PC-9 (cell line): ENCODE measurements at regions not wholly inside any gene's neighbourhood (a gene's known extent, or its start where the extent isn't known, plus 50 kb on each side); places are given as distances from the start of the nearest gene placed in this dataset.

Experiments
- BruUV-seq: library from RNA; stranded (reverse); fragments of 400-500 nt; replicated peaks from 2 replicates; lab custom pipeline; 2021; lab: Mats Ljungman, UMichigan
- CTCF ChIA-PET: fragments of 300-600 bp; sonication (Branson Sonifier 250); formaldehyde crosslinking; loops from one replicate; lab custom pipeline; 2022; ENCODE audit warnings: antibody characterized with exemption; lab: Charles Lee
- POLR2A ChIA-PET: fragments of 300-600 bp; sonication (Branson Sonifier 250); formaldehyde crosslinking; loops from one replicate; lab custom pipeline; 2022; ENCODE audit warnings: antibody characterized with exemption; ENCODE audit not compliant: unreplicated experiment; lab: Charles Lee
- DNase-seq, 2 experiments: peaks; one replicate each; pipeline versions ENCODE4 v3.0.0 to v3.0.0-alpha.2; 2015 to 2022; ENCODE audit warnings: mixed read lengths in 1 of 2
- H2AFZ ChIP-seq: fragments of 200-600 bp; sonication (generic); 2 replicates; pipeline ENCODE4 v1.8.1; 2017; ENCODE audit warnings: antibody characterized with exemption
- H3F3A ChIP-seq: fragments of 200-600 bp; sonication (generic); 2 replicates; pipeline ENCODE4 v1.8.1; 2017; ENCODE audit warnings: antibody characterized with exemption, mild to moderate bottlenecking, low read depth; ENCODE audit not compliant: insufficient read depth
- H3K27ac ChIP-seq: fragments of 200-600 bp; sonication (generic); 2 replicates; pipeline ENCODE4 v1.6.1; 2016; ENCODE audit warnings: mixed run types
- H3K27me3 ChIP-seq: fragments of 200-600 bp; sonication (generic); 2 replicates; pipeline ENCODE4 v1.6.1; 2016; ENCODE audit warnings: low read depth, mixed run types; ENCODE audit not compliant: insufficient read depth
- H3K36me3 ChIP-seq: fragments of 200-600 bp; sonication (generic); 2 replicates; pipeline ENCODE4 v1.6.1; 2016; ENCODE audit warnings: low read depth, mixed run types
- H3K4me1 ChIP-seq: fragments of 200-600 bp; sonication (generic); replicated peaks from 2 replicates; pipeline ENCODE4 v1.6.1; 2016; ENCODE audit warnings: mixed run types; ENCODE audit not compliant: insufficient read depth
- H3K4me2 ChIP-seq: fragments of 200-600 bp; sonication (generic); 2 replicates; pipeline ENCODE4 v1.6.1; 2017; ENCODE audit warnings: mixed run types
- H3K4me3 ChIP-seq: fragments of 200-600 bp; sonication (generic); 2 replicates; pipeline ENCODE4 v1.6.1; 2016; ENCODE audit warnings: mixed run types
- H3K79me2 ChIP-seq: fragments of 200-600 bp; sonication (generic); 2 replicates; pipeline ENCODE4 v1.6.1; 2017; ENCODE audit warnings: low read depth, mixed run types
- H3K9me2 ChIP-seq: fragments of 200-600 bp; sonication (generic); 2 replicates; pipeline ENCODE4 v1.8.1; 2017; ENCODE audit warnings: mild to moderate bottlenecking; ENCODE audit not compliant: insufficient read depth
- H3K9me3 ChIP-seq: fragments of 200-600 bp; sonication (generic); 2 replicates; pipeline ENCODE4 v1.8.1; 2016; ENCODE audit warnings: low read depth; ENCODE audit not compliant: insufficient read depth
- H4K20me1 ChIP-seq: fragments of 200-600 bp; sonication (generic); 2 replicates; pipeline ENCODE4 v1.8.1; 2017; ENCODE audit not compliant: insufficient read depth
- EZH2 ChIP-seq: fragments of 200-600 bp; sonication (generic); IDR thresholded peaks from 2 replicates; pipeline ENCODE4 v1.8.0; 2017; ENCODE audit warnings: antibody characterized with exemption, low read depth
- intact Hi-C: fragments of 100-400 bp; cut with micrococcal nuclease; formaldehyde crosslinking; loops from one replicate; pipeline ENCODE4 v1.10.0; 2022; ENCODE audit not compliant: unreplicated experiment
- TF ChIP-seq, protein P1 (sequence below): fragments of 200-600 bp; sonication (generic); conservative IDR thresholded peaks from 2 replicates; pipeline ENCODE4 v1.6.1; 2017; ENCODE audit warnings: mixed run types, antibody characterized with exemption, mild to moderate bottlenecking, moderate library complexity

DNA sequence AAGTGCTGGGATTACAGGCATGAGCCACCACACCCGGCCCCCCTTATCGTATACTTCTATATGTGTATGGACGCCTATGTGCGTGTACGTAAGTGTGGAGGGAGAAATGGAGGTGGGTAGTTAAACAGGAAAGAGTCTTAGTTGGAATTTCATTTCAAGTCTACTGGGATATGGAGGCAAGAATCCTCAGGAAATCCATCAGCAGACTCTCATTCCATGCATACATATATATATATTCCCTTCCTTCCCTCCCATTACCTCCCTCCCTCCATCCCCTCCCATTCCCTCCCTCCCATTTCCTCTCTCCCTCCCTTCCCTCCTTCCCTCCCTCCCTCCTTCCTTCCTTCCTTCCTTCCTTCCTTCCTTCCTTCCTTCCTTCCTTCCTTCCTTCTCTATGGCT, 391.7 kb upstream of the RBFOX1 start:
- H2AFZ ChIP-seq, result no peak overlapping the region
- H3K4me1 ChIP-seq, result no peaks in the 10 kb centered on the region
- no peaks in the 10 kb centered on the region for H4K20me1 ChIP-seq
- no TSS peak for BruUV-seq
- CTCF ChIA-PET, result no interaction called here
- H3K79me2 ChIP-seq, result no peaks in the 10 kb centered on the region
- H3F3A ChIP-seq, result no peaks in the 10 kb centered on the region
- intact Hi-C loops, result no loop called here
- H3K27me3 ChIP-seq, result peaks cover 8% of the 10 kb centered on the region; the same call in 1 of the 2 replicates
- TF ChIP-seq EZH2, result no peak
- TF ChIP-seq, protein P1, sequence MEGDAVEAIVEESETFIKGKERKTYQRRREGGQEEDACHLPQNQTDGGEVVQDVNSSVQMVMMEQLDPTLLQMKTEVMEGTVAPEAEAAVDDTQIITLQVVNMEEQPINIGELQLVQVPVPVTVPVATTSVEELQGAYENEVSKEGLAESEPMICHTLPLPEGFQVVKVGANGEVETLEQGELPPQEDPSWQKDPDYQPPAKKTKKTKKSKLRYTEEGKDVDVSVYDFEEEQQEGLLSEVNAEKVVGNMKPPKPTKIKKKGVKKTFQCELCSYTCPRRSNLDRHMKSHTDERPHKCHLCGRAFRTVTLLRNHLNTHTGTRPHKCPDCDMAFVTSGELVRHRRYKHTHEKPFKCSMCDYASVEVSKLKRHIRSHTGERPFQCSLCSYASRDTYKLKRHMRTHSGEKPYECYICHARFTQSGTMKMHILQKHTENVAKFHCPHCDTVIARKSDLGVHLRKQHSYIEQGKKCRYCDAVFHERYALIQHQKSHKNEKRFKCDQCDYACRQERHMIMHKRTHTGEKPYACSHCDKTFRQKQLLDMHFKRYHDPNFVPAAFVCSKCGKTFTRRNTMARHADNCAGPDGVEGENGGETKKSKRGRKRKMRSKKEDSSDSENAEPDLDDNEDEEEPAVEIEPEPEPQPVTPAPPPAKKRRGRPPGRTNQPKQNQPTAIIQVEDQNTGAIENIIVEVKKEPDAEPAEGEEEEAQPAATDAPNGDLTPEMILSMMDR, result no peak
- no peak overlapping the region for H3K27ac ChIP-seq
- no peak overlapping the region for H3K4me2 ChIP-seq
- no peaks in the 10 kb centered on the region for H3K9me2 ChIP-seq
- H3K36me3 ChIP-seq, result no peaks in the 10 kb centered on the region
- POLR2A ChIA-PET, result no interaction called here
- no peaks in the 10 kb centered on the region for H3K9me3 ChIP-seq
- no peak for DNase-seq
- H3K4me3 ChIP-seq, result no peak overlapping the region

DNA sequence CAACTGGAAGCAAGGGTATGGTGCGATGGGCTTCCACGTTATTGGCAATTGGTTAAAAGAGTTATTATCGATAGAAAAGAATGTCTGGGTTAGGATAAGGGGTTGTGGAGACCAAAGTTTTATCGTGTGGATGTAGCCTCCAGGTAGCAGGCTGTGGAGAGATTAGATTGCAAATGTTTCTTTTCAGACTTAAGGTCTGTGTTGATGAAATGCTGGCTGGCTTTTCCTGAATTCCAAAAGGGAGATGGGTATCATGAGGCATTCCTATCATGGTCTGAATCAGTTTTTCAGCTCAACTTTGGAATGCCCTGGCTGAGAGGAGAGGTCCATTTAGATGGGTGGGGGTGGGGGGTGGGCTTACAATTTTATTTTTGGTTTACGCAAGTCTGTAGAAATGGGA, 395.0 kb upstream of the RBFOX1 start:
- no peak overlapping the region for H3K27ac ChIP-seq
- no peak overlapping the region for H3K4me2 ChIP-seq
- ChIA-PET POLR2A (no interaction called here), CTCF (no interaction called here)
- no TSS peak for BruUV-seq
- H3K4me1 ChIP-seq, result no peaks in the 10 kb centered on the region
- no peaks in the 10 kb centered on the region for H3K9me3 ChIP-seq
- no peak overlapping the region for H2AFZ ChIP-seq
- intact Hi-C loops, result no loop called here
- TF ChIP-seq, protein P1, result no peak
- no peak for TF ChIP-seq EZH2
- H3K36me3 ChIP-seq, result no peaks in the 10 kb centered on the region
- H3K27me3 ChIP-seq, result peaks cover 11% of the 10 kb centered on the region; the same call in 1 of the 2 replicates
- no peak overlapping the region for H3K4me3 ChIP-seq
- no peaks in the 10 kb centered on the region for H4K20me1 ChIP-seq
- DNase-seq, result no peak
- H3F3A ChIP-seq, result no peaks in the 10 kb centered on the region
- no peaks in the 10 kb centered on the region for H3K9me2 ChIP-seq
- no peaks in the 10 kb centered on the region for H3K79me2 ChIP-seq

DNA sequence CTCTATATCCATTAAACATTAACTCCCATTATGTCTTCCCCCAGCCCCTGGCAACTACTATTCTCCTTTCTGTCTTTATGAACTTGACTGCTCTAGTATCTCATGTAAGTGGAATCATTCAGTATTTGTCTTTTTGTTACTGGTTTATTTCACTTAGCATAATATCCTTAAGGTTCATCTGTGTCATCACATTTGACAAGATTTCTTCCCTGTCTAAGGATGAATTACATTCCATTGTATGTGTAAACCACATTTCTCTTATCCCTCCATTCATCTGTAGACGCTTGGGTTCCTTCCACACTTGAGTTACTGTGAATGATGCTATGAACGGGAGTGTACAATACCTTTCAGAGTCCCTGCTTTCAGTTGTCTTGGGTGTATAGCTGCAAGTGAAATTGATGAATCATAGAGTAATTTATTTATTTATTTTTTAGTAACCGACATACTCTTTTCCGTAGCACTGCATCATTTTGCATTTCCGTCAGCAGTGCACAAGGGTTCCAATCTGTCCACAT, 399.7 kb upstream of the RBFOX1 start:
- intact Hi-C loops, result no loop called here
- Histone ChIP-seq H3K27ac (no peak overlapping the region), H3K9me3 (no peaks in the 10 kb centered on the region), H3K4me2 (no peak overlapping the region), H3K4me3 (no peak overlapping the region), H2AFZ (no peak overlapping the region), H3K79me2 (no peaks in the 10 kb centered on the region), H4K20me1 (no peaks in the 10 kb centered on the region), H3K36me3 (no peaks in the 10 kb centered on the region), H3K4me1 (no peaks in the 10 kb centered on the region), H3K9me2 (no peaks in the 10 kb centered on the region), H3F3A (no peaks in the 10 kb centered on the region), H3K27me3 (peaks cover 28% of the 10 kb centered on the region)
- CTCF ChIA-PET, result no interaction called here
- TF ChIP-seq, protein P1, result no peak
- no peak for TF ChIP-seq EZH2
- no TSS peak for BruUV-seq
- DNase-seq, result no peak
- POLR2A ChIA-PET, result no interaction called here
